ENCODE measurements at regions not wholly inside any gene's neighbourhood (a gene's known extent, or its start where the extent isn't known, plus 50 kb on each side); places are given as distances from the start of the nearest gene placed in this dataset.

DNA sequence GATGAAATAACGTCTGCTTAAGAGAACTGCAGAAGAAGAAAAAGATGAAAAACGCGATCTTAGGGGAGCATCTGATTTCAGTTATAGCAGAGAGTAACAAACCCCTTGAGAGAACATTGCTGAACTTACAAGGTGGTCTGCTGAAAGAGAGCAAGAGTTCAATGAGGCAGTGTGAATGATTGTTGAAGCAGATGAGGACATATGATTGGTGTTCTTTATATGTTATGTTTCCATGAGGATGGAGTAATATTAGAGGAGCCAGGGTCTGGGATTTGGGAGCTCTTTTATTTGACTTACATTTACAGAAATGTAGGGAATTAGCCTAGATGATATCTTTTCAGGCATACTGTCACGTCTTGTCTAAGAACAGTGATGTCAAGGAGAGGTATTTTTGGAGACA, 1302.0 kb downstream of the KCNT2 start:
- TF ChIP-seq, protein P1, sequence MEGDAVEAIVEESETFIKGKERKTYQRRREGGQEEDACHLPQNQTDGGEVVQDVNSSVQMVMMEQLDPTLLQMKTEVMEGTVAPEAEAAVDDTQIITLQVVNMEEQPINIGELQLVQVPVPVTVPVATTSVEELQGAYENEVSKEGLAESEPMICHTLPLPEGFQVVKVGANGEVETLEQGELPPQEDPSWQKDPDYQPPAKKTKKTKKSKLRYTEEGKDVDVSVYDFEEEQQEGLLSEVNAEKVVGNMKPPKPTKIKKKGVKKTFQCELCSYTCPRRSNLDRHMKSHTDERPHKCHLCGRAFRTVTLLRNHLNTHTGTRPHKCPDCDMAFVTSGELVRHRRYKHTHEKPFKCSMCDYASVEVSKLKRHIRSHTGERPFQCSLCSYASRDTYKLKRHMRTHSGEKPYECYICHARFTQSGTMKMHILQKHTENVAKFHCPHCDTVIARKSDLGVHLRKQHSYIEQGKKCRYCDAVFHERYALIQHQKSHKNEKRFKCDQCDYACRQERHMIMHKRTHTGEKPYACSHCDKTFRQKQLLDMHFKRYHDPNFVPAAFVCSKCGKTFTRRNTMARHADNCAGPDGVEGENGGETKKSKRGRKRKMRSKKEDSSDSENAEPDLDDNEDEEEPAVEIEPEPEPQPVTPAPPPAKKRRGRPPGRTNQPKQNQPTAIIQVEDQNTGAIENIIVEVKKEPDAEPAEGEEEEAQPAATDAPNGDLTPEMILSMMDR (IDR thresholded peaks at IDR 0.05) = no peak
- no peak for TF ChIP-seq POLR2A (IDR thresholded peaks at IDR 0.05)
- TF ChIP-seq EP300 (IDR thresholded peaks at IDR 0.05) = no peak
